ENCODE measurements at regions not wholly inside any gene's neighbourhood (a gene's known extent, or its start where the extent isn't known, plus 50 kb on each side); places are given as distances from the start of the nearest gene placed in this dataset.

DNA sequence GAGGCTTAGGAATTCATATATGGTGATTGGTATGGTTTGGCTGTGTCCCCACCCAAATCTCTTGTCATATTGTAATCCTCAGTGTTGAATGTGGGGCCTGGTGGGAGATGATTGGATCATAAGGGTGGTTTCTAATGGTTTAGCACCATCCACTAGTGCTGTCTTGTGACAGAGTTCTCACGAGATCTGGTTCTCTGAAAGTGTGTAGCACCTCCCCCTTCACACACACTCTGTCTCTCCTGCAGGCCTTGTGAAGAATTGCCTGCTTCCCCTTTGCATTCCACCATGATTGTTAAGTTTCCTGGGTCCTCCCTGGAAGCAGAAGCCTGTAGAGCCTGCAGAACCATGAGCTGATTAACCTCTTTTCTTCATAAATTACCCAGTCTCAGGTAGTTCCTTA lies 135.8 kb upstream of the FAT1 start:
- no peak for DNase-seq (ENCODE audit: low read depth in 1 of 2, low spot score in 2 of 2)
- Histone ChIP-seq H3K4me3 (ENCODE audit: extremely low read depth in 1 of 4, insufficient read depth in 2 of 4, low read depth in 3 of 4, low read length in 4 of 4) (no peak overlapping the region), H4K5ac (ENCODE audit: insufficient read length, low read depth, low read length) (no peak overlapping the region), H3K27me3 (replicated peaks in 1 of 4; ENCODE audit: control insufficient read depth in 3 of 4, extremely low read depth in 1 of 4, insufficient read depth in 3 of 4, low read length in 3 of 4) (no peaks in the 10 kb centered on the region), H3K9ac (replicated peaks in 1 of 4; ENCODE audit: extremely low read depth in 1 of 4, low read depth in 3 of 4, low read length in 3 of 4) (no peak overlapping the region), H4K91ac (replicated peaks; ENCODE audit: insufficient read length, low read length) (no peak overlapping the region), H3K14ac (ENCODE audit: insufficient read length) (no peak overlapping the region), H3K23ac (ENCODE audit: insufficient read length) (no peak overlapping the region), H3K4me2 (ENCODE audit: insufficient read depth in 1 of 2, low read depth in 2 of 2, low read length in 2 of 2) (no peak overlapping the region), H2BK20ac (ENCODE audit: low read length) (no peak overlapping the region), H3K56ac (replicated peaks; ENCODE audit: insufficient read length, low read depth, low read length) (no peak overlapping the region), H2AK5ac (ENCODE audit: low read depth, low read length) (no peak overlapping the region), H2BK5ac (ENCODE audit: low read depth, low read length) (no peak overlapping the region; the same call in 1 of the 2 replicates), H3K36me3 (ENCODE audit: control insufficient read depth in 2 of 4, insufficient read depth in 4 of 4, low read length in 3 of 4) (no peaks in the 10 kb centered on the region), H4K20me1 (replicated peaks in 1 of 2; ENCODE audit: control insufficient read depth in 1 of 2, insufficient read depth in 2 of 2, low read length in 2 of 2) (no peaks in the 10 kb centered on the region), H3K18ac (ENCODE audit: extremely low read depth, low read length) (no peak overlapping the region), H2AFZ (ENCODE audit: low read length) (no peak overlapping the region), H2BK120ac (replicated peaks; ENCODE audit: low read depth, low read length) (no peak overlapping the region), H4K8ac (ENCODE audit: extremely low read depth, insufficient read depth, low read length) (no peak overlapping the region), H3K27ac (ENCODE audit: low read depth, low read length) (no peak overlapping the region), H3K79me2 (ENCODE audit: control insufficient read depth in 1 of 2, insufficient read depth in 2 of 2, low read length in 2 of 2) (no peaks in the 10 kb centered on the region), H3K4me1 (replicated peaks in 1 of 4; ENCODE audit: control insufficient read depth in 3 of 4, insufficient read depth in 4 of 4, low read length in 3 of 4) (no peaks in the 10 kb centered on the region), H3K23me2 (ENCODE audit: low read depth, low read length) (no peaks in the 10 kb centered on the region), H3K9me3 (ENCODE audit: insufficient read depth in 2 of 2, low read depth in 1 of 2, low read length in 1 of 2) (no peaks in the 10 kb centered on the region), H3K79me1 (ENCODE audit: low read depth, low read length) (no peaks in the 10 kb centered on the region), H2BK12ac (ENCODE audit: low read depth, low read length) (peak overlapping the region; percentile 18; the same call in 1 of the 2 replicates), H3K4ac (replicated peaks; ENCODE audit: insufficient read length, low read depth, low read length) (no peak overlapping the region), H2BK15ac (ENCODE audit: low read length) (no peak overlapping the region)
- WGBS, 2 experiments (ENCODE audit: extremely low coverage in 1 of 2, insufficient coverage in 1 of 2, insufficient read length in 1 of 2, insufficient replicate concordance in 2 of 2, low coverage in 1 of 2, low lambda C conversion rate in 2 of 2, missing lambda C conversion rate in 1 of 2), result 93% methylated on average over 1 of the region's 1 CpG; no CpG with 5 or more reads in 1 of the 2 experiments
- FAIRE-seq, result no peak
- TF ChIP-seq ASH2L (IDR thresholded peaks at IDR 0.05; ENCODE audit: low read length) (no peak), CTCF (IDR thresholded peaks at IDR 0.05; ENCODE audit: control extremely low read depth in 1 of 3, insufficient read depth in 1 of 3, low read depth in 1 of 3, low read length in 3 of 3) (peak in 1 of 3 experiments; percentile 5; a peak in 1 of 4 replicates)
- ChIA-PET POLR2A (ENCODE audit: partially characterized antibody) (no interaction called here), CTCF (ENCODE audit: partially characterized antibody) (interaction anchor here (0.6 to 1.3 kb wide), 2 partner anchors 22 to 580 kb away, joined by 3 to 4 read pairs; no protein-coding TSS in a partner anchor)

Measured in H1 (cell line).